HG03135 (cell line): ENCODE measurements at regions not wholly inside any gene's neighbourhood (a gene's known extent, or its start where the extent isn't known, plus 50 kb on each side); places are given as distances from the start of the nearest gene placed in this dataset.

Experiments used
- ATAC-seq: cut with Tn5 transposase; IDR thresholded peaks from one replicate; pipeline ENCODE4 v1.9.1; 2021; ENCODE audit warnings: mild to moderate bottlenecking, moderate library complexity; ENCODE audit not compliant: unreplicated experiment

- no peak for ATAC-seq
These were observed 137.2 kb upstream of the PRLR start for GRCh38 chr5:35367526-35367925.

- ATAC-seq = no peak
These were observed 135.5 kb upstream of the PRLR start for GRCh38 chr5:35365758-35366157.

- ATAC-seq = no peak
These were observed 134.1 kb upstream of the PRLR start for GRCh38 chr5:35364350-35364749.

GRCh38 chr5:35363387-35363965 lies 133.2 kb upstream of the PRLR start:
- no peak for ATAC-seq

GRCh38 chr5:35362772-35363171 lies 132.5 kb upstream of the PRLR start:
- ATAC-seq = no peak

- no peak for ATAC-seq
These were observed 130.4 kb upstream of the PRLR start for GRCh38 chr5:35360671-35361070.

GRCh38 chr5:35359859-35360258 lies 129.6 kb upstream of the PRLR start:
- ATAC-seq = no peak

GRCh38 chr5:35357973-35358372 lies 127.7 kb upstream of the PRLR start:
- no peak for ATAC-seq

GRCh38 chr5:35356725-35357124 lies 126.4 kb upstream of the PRLR start:
- ATAC-seq = no peak

GRCh38 chr5:35354751-35355150 lies 124.5 kb upstream of the PRLR start:
- ATAC-seq = no peak

- no peak for ATAC-seq
These were observed 114.9 kb upstream of the PRLR start for GRCh38 chr5:35345222-35345621.

- no peak for ATAC-seq
These were observed 112.4 kb upstream of the PRLR start for GRCh38 chr5:35342664-35343063.

- ATAC-seq = no peak
These were observed 110.9 kb upstream of the PRLR start for GRCh38 chr5:35341189-35341588.

GRCh38 chr5:35339616-35340100 lies 109.4 kb upstream of the PRLR start:
- no peak for ATAC-seq

- no peak for ATAC-seq
These were observed 108.7 kb upstream of the PRLR start for GRCh38 chr5:35339006-35339405.

GRCh38 chr5:35338157-35338453 lies 107.8 kb upstream of the PRLR start:
- no peak for ATAC-seq

- ATAC-seq = no peak
These were observed 107.3 kb upstream of the PRLR start for GRCh38 chr5:35337340-35338156.

- no peak for ATAC-seq
These were observed 105.9 kb upstream of the PRLR start for GRCh38 chr5:35336230-35336629.

GRCh38 chr5:35335752-35336151 lies 105.5 kb upstream of the PRLR start:
- no peak for ATAC-seq

GRCh38 chr5:35333366-35333765 lies 103.1 kb upstream of the PRLR start:
- ATAC-seq = no peak

GRCh38 chr5:35331956-35332950 lies 102.0 kb upstream of the PRLR start:
- ATAC-seq = no peak
